ENCODE measurements at regions not wholly inside any gene's neighbourhood (a gene's known extent, or its start where the extent isn't known, plus 50 kb on each side); places are given as distances from the start of the nearest gene placed in this dataset.

GRCh38 chr2:155281907-155282306, 583.4 kb downstream of the KCNJ3 start:
- intact Hi-C loops (cut with micrococcal nuclease): no loop called here
- BruUV-seq (replicated peaks): no TSS peak
- no peaks in the 10 kb centered on the region for H3K79me2 ChIP-seq (ENCODE audit: control insufficient read depth, insufficient read depth, low read length)
- no peak overlapping the region for H2AFZ ChIP-seq (ENCODE audit: low read depth, low read length)
- H3K4me2 ChIP-seq (ENCODE audit: insufficient read depth, low read length): no peak overlapping the region
- no peaks in the 10 kb centered on the region for H3K36me3 ChIP-seq (ENCODE audit: control insufficient read depth, insufficient read depth, low read length)
- H4K20me1 ChIP-seq (replicated peaks; ENCODE audit: control insufficient read depth, insufficient read depth, low read length): no peaks in the 10 kb centered on the region
- FAIRE-seq (no peak), DNase-seq (ENCODE audit: extremely low read depth in 1 of 4, low spot score in 3 of 4) (no peak), ATAC-seq (no peak)
- POLR2A ChIA-PET: no interaction called here
- CTCF ChIA-PET (ENCODE audit: low intra/inter-chr PET ratio): no interaction called here
- no peaks in the 10 kb centered on the region for H3K27me3 ChIP-seq (ENCODE audit: control insufficient read depth in 2 of 2, insufficient read depth in 2 of 2, low read length in 2 of 2)
- in situ Hi-C loops (cut with MboI): no loop called here
- H3K4me1 ChIP-seq (replicated peaks in 1 of 2; ENCODE audit: control insufficient read depth in 2 of 2, insufficient read depth in 2 of 2, low read length in 2 of 2): no peaks in the 10 kb centered on the region
- H3K27ac ChIP-seq (ENCODE audit: extremely low read depth, low read depth, low read length): no peak overlapping the region
- no peak overlapping the region for H3K9ac ChIP-seq (ENCODE audit: insufficient read depth in 1 of 2, low read depth in 2 of 2, low read length in 2 of 2)
- H3K4me3 ChIP-seq: no peak overlapping the region
- H3K9me1 ChIP-seq (ENCODE audit: control insufficient read depth, insufficient read depth, low read length): no peaks in the 10 kb centered on the region
- H3K9me3 ChIP-seq (replicated peaks; ENCODE audit: control insufficient read depth, insufficient read depth, low read depth, low read length): no peaks in the 10 kb centered on the region
- WGBS (ENCODE audit: insufficient coverage, low coverage, missing lambda C conversion rate): 3% methylated on average over 7 of the region's 7 CpGs
- TF ChIP-seq SNAPC5 (CRISPR knock-in tag; IDR thresholded peaks at IDR 0.05): no peak
- TF ChIP-seq, protein P1, sequence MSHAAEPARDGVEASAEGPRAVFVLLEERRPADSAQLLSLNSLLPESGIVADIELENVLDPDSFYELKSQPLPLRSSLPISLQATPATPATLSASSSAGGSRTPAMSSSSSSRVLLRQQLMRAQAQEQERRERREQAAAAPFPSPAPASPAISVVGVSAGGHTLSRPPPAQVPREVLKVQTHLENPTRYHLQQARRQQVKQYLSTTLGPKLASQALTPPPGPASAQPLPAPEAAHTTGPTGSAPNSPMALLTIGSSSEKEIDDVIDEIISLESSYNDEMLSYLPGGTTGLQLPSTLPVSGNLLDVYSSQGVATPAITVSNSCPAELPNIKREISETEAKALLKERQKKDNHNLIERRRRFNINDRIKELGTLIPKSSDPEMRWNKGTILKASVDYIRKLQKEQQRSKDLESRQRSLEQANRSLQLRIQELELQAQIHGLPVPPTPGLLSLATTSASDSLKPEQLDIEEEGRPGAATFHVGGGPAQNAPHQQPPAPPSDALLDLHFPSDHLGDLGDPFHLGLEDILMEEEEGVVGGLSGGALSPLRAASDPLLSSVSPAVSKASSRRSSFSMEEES (CRISPR knock-in tag; IDR thresholded peaks at IDR 0.05): no peak
- TF ChIP-seq NKRF (IDR thresholded peaks at IDR 0.05; ENCODE audit: borderline replicate concordance): no peak
- no peak for TF ChIP-seq TOE1 (IDR thresholded peaks at IDR 0.05; ENCODE audit: borderline replicate concordance)
- TF ChIP-seq TOE1 (CRISPR knock-in tag; IDR thresholded peaks at IDR 0.05; ENCODE audit: borderline replicate concordance, low read depth): no peak

All from K562 (cell line).